ENCODE measurements at regions not wholly inside any gene's neighbourhood (a gene's known extent, or its start where the extent isn't known, plus 50 kb on each side); places are given as distances from the start of the nearest gene placed in this dataset.

- TF ChIP-seq CTCF (conservative IDR thresholded peaks at IDR 0.05) (peak; percentile 25), ZFX (IDR thresholded peaks at IDR 0.05) (no peak)
These were observed 372.7 kb upstream of the RGS17 start for GRCh38 chr6:153503810-153504209.
